GM18909 (cell line): ENCODE measurements at regions not wholly inside any gene's neighbourhood (a gene's known extent, or its start where the extent isn't known, plus 50 kb on each side); places are given as distances from the start of the nearest gene placed in this dataset.
"Not testable (repeated sequence)": the region's sequence is repeated elsewhere in the genome, so short reads cannot be mapped to it uniquely, and the experiment has no call there.

Experiments used
- ATAC-seq: cut with Tn5 transposase; IDR thresholded peaks from one replicate; pipeline ENCODE4 v1.9.1; 2021; ENCODE audit warnings: mild to moderate bottlenecking; ENCODE audit not compliant: unreplicated experiment, poor library complexity

- ATAC-seq = no peak
Measured at GRCh38 chr13:44815623-44816022, 173.6 kb downstream of the NUFIP1 start.

DNA sequence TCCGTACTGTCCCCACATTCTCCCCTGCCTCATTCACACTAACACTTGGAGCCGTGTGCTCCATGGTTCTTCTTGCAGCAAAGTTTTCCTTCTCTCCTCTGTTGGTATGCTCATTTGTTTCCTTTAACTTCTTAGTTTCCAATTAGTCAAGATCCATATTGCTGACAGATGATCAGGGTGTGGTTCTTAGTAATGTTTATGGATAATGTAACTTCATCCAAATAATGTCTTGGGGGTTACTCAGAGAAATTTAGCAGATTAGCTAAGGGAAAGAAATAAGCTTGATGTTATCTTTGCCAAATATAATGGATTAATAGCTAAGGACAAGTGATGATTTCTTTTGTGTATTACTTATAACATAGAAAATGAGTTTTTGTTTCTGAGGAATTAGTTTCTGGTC is 174.4 kb downstream of the NUFIP1 start:
- ATAC-seq = no peak

DNA sequence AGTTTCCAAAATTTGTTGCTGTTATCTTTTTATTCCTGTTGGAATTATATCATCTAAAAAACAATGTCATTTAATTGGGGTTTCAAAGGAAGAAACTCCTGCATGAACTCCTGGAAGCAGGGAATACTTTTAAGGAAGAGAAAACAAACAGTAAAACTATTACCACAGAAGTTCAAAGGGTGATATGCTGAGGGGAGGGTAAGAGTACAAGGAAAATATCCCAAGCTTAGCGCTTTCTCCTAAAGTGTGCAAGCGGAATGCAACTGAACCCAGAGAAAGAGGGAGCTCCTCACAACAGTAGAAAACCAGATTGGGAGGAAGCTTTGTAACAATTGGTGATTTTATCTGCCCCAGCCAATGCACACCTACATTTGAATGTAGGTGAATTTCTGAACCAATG is 175.1 kb downstream of the NUFIP1 start:
- no peak for ATAC-seq

DNA sequence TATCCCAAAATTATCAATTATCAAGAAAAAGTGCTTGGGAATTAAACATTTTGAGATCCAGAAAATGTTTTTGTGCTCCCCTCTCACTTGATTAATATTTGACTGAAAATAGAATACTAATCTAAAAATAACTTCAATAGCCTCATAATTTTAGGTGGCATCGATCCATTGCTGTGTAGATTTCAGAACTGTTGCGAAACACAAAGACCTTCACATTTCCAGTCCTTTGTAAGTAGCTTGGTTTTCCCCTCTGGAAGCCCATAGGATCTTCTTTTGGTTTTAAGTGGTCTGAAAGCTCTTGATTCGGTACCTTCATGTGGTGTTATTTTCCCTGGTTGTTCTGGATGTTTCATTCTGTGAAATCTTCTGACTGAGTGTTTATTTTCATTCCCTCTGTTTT is 176.5 kb downstream of the NUFIP1 start:
- ATAC-seq = no peak

GRCh38 chr13:44810061-44810840 is 179.0 kb downstream of the NUFIP1 start:
- no peak for ATAC-seq

DNA sequence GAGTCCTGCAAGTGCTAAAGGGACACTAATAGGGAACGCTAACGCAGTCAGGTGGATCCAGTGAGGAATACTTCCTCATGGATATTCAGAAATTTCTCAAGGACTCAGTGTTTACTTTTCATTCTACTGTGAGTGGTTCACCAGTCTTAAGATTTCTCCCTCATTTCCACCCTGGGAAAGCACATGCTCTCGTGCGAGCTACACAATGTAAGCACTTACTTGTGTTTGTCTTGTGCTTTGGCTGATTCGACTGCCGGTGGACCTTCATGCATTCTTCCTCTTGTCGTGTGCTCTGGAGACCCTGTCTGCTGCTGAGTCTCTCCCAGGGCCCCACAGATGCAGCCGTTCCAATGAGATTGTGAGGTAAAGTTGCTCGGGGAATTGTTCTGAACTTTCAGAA is 180.1 kb downstream of the NUFIP1 start:
- no peak for ATAC-seq

DNA sequence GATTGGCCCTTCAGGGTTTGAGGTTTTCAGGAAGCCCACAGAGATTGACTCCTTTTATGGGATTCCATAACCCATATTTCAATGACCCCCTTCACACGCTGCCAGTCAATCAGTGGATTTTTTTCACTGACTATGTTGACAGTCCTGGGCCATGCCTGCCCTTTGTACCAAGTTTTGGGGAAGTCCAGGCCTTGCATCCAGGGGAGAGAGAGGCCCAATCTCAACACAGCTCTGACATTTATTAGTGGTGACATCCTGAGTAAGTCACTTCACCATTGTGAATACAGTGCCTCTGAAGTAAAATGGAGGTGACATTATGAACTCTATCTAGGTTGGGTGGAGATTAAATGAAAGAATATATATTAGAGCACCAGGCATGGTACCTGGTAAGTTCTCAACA is 181.1 kb downstream of the NUFIP1 start:
- ATAC-seq = no peak

GRCh38 chr13:44807449-44808034 is 181.7 kb downstream of the NUFIP1 start:
- no peak for ATAC-seq

GRCh38 chr13:44806826-44807225 is 182.4 kb downstream of the NUFIP1 start:
- no peak for ATAC-seq

DNA sequence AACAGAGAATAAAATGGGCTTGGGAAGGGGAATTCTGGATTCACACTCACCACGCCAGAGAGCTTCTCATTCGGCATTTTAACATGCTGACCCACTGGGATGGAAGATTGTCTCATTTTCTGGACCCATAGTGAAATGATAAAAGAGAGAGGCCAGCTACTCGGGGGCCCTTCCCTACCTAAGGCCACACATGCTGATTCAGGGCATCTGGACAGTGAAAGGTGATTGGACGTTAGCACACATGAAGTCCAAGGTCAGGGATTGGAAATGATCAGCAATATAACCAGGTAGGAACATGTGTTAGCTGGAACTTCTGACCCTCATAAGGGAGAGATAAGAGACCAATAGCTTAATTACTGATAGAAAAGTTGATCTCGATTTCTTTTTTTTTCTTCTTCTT is 183.7 kb downstream of the NUFIP1 start:
- ATAC-seq = no peak

DNA sequence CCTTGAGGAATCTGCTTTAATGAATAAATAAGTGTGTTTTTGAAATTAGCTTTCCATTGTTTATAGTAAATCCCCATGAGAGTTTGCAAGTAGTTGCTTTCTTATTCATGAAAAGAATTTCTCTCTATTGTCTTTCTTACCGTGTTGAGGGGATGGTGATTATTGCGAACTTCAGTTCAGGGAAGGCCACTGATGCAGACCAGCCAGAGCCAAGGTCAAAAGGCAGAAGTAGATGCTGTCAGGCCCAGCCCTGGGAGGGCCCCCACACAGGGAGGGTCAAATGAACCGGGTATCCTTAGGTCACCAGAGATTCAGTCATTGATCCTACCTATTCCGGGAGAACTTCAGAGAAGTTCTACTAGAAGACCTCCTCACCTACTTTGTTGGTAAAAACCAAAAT is 185.9 kb downstream of the NUFIP1 start:
- ATAC-seq = no peak

- no peak for ATAC-seq
Measured at GRCh38 chr13:44802491-44802890, 186.8 kb downstream of the NUFIP1 start.

DNA sequence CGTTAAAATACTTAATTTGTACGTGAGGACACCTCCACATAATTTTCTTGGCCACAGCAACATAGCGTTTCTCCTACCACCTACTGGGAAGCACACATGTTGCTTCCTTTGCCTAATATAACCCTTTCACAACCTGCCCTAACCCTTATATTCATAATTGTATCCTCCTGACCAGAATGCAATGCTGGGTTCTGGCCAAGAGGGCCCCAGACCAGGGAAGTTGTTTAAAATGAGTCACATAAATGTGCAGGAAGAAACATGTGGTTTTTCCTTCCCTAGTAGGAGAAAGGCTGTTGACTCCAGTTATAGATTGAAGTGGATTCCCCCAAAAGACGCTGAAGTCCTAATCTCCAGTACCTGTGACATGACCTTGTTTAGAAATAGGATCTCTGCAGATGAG is 187.3 kb downstream of the NUFIP1 start:
- no peak for ATAC-seq

- ATAC-seq = no peak
Measured at GRCh38 chr13:44800626-44801025, 188.6 kb downstream of the NUFIP1 start.

DNA sequence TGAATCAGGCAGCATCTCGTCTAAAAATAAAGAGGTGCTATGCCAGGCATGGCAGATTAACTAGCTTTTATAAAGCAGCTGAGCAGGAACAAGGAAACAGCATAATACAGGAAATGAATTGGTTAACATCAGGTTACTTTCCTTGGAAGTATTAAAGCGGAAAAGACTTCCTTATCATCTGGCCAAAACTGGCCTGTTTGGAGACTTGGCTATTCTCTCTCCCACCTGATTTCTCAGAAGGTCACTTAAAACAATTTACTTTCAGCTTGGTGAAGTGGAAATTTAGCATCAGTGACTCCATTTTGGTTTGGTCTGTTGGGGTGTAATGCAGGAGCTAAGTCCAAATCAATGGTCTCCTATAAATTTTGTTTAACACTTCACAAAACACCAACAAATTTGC is 191.6 kb downstream of the NUFIP1 start:
- ATAC-seq = no peak

DNA sequence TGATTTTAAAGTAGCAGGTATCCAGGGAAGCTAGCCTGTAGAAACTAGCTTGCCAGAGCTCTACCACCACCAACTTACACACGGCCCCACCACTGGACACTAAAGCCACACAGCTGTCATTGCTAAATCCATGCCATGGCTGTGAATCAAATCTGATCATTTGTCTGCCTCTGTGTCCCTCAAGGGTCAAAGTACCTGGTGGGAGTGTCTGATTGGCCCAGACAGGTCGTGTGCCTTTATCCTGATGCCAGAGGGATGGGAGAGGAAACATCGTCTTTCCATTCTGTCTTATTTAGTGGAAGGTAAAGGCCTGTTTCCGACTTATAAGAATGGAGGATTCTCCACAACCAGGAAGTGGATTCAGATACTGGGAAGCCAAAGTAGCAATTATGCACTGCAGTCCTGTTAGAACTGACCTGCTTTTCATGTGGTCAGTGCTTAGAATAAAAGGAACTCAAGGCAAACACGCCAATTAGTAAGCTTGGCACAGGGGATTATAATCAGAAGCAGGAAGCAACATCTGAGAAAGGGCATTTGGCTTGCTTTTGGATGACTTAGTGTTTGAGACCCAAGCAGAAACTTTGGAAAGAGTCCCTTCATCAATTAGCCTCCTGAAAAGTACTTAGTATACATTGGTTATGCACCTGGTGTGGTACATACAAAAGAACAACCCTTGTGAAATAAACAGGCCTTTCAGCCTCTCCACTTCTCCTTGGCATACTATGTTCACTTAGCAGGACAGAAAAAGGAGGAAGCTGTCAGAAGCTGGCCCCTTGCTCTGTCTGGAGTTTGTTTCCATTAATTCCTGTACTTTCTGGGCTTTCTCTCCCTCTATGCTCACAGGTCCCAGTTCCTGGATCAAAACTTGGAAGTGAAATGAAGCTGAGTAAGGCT is 192.4 kb downstream of the NUFIP1 start:
- no peak for ATAC-seq

- ATAC-seq = not testable (repeated sequence)
Measured at GRCh38 chr13:44796039-44796438, 193.2 kb downstream of the NUFIP1 start.

- ATAC-seq = no peak
Measured at GRCh38 chr13:44795176-44795575, 194.1 kb downstream of the NUFIP1 start.

DNA sequence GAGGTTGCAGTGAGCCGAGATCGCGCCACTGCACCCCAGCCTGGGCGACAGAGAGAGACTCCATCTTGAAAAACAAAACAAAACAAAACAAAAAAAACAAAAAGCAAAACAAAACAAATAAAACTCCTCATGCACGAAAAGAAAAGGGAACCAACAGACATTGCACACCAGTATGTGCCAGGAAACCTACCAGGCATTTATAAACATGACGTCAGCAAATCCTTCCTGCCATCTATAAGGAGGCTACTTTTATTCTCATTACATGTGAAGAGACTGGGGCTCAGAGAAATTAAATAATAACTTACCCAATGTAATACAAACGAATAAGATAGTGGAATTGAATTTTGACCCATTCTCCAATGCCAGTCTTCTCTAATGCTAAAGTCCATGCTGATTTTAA is 197.2 kb downstream of the NUFIP1 start:
- ATAC-seq = no peak

DNA sequence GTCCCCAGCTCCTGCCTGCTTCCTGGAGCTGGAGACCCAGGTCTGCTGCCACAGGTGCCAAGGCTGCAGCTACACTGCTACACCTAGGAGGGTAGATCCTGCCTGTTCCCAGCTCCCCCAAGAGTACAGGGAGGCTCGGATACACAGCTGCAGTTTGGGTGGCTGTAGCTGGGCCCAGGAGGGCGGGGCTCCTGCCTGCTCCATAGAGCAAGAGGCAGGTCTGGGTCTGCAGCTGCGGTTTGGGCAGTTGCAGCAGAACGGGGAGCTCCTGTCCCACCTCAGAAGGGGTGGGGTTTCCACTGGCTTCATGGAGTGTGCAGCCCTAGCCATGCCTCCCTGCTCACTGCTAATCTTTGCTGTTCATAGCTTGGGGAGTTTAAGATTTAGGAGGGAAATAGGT is 199.0 kb downstream of the NUFIP1 start:
- ATAC-seq = no peak

DNA sequence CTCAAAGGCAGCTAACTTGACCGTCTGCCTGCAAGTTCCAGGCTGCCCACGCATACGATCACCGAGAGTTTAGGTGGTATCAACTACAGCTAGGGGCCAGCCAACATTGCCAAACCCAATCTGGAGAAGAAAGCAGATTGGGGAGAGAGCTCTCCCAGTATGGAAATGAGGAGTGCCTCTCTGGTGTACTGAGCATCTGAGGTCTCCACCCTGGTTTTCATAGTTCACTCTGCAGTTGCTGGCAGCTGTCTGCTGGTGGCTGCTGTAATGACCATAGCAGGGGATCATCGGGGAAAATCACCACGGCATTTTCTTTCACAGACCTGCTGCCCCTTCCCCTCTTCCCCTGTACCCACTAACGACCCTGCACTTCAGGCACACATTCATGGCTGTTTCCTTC is 201.7 kb downstream of the NUFIP1 start:
- ATAC-seq = no peak
